GM21360 (cell line): ENCODE measurements at regions not wholly inside any gene's neighbourhood (a gene's known extent, or its start where the extent isn't known, plus 50 kb on each side); places are given as distances from the start of the nearest gene placed in this dataset.

Source experiments
- ATAC-seq: cut with Tn5 transposase; IDR thresholded peaks from one replicate; pipeline ENCODE4 v1.9.1; 2021; ENCODE audit warnings: mild to moderate bottlenecking, moderate library complexity; ENCODE audit not compliant: unreplicated experiment

DNA sequence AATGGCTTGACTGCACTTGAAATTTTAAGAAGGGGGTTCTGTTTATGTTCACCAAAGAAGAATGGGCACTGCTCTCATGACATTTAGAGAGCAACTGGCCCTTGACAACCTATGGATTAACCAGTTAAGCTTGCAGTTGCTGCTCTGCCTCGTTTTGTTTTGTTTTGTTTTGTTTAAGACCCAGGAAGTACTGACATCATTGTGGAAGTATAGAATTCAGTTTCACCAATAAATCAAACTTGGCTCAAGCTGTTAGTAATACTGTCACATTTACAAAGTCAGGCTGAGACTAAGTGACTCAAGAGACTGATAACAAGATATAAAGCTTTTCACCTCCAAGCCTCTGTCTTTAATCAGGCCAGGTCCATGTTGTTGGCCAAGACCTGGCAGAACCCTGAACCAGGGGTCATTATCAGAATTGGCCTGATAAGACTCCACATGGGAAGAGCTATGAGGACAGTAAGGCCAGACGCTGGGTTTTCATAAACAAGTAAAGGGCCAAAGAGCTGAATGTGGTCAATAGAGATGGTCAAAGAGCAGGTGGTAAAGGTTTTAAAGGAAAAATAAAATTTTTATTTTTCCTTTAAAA is 99.4 kb upstream of the VGLL2 start:
- ATAC-seq = no peak

- ATAC-seq = no peak
Observed at GRCh38 chr6:117167520-117168271, 97.7 kb upstream of the VGLL2 start.

DNA sequence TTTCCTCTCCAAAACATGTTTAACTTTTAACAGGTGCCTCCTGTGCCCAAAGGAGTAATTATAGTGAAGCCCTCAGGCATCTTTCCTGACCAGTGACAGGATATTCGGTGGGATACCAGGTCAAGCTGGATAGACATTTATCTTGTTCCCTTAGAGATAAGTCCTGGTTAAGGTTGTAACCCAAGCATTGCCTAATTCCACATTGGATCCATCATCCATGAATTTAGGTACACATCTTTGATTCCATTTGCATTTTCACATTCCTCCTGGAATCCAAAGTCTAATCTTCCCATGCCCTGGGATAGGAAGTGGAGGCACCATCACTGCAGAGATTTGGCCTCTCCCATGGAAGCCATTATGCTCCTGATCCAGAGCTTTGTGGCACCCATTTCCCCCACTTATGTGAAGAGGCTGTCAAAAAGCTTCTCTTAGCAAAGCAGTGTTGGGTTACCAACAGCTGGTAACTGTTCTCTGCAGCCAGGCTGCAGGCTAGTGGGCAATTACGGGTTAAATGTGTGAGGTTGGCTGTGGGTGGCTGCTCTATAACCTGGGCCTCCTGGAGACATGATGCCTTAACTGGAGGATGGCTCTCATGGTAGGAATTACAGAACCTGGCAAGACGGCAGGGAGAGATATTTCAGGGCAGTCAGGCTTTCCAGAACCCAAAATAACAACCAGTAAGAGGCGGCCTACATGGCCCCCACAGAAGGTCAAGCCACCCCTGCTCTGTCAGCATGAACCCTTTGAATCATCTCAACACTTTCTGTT is 96.9 kb upstream of the VGLL2 start:
- ATAC-seq = no peak

- no peak for ATAC-seq
Observed at GRCh38 chr6:117169064-117169665, 96.2 kb upstream of the VGLL2 start.

GRCh38 chr6:117169781-117170281 is 95.5 kb upstream of the VGLL2 start:
- ATAC-seq = no peak

- ATAC-seq = no peak
Observed at GRCh38 chr6:117174835-117175360, 90.5 kb upstream of the VGLL2 start.

DNA sequence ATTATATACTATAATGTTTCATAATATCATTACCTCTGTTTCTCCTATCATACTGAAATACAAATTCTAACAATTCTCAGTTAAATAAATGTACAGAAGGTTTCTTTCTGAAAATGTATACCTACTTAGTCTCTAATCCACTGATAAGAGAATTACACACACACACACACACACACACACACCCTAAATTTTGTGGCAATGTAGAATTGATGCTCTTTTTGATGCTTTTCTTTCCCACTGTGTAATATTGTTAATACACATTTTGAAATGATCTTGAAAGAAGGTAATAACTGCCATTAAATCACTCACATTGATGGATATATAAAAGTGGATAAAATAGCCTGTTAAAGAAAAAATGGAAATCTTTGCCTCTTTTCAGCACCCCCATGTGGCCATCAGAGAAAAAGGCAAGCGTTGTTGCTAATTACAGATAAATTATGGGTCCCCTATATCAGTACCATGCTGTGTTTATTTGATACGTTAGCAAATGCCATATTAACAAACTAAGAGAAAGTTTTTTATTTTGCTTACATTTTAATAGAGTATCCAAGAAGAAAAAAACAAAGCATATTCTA is 76.6 kb upstream of the VGLL2 start:
- no peak for ATAC-seq

DNA sequence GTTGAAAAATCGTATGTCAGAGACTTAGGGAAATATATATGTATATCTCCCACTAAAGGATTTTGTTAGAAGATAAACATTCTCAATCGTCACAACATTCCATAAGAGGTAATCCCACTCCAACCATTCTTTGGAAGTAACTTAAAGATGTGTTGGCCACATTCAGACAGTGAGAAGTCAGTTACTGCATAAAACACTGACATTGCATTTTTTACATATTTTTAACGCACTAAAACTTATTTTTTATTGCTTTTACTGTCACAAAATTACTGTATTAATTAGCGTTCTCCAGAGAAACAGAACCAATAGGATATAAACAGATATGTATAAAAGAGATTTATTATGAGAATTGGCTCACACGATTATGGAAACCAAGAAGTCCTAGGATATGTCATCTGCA is 74.3 kb upstream of the VGLL2 start:
- no peak for ATAC-seq

- ATAC-seq = no peak
Observed at GRCh38 chr6:117191448-117191847, 73.9 kb upstream of the VGLL2 start.

- no peak for ATAC-seq
Observed at GRCh38 chr6:117194271-117194670, 71.1 kb upstream of the VGLL2 start.

GRCh38 chr6:117194978-117195377 is 70.4 kb upstream of the VGLL2 start:
- no peak for ATAC-seq

DNA sequence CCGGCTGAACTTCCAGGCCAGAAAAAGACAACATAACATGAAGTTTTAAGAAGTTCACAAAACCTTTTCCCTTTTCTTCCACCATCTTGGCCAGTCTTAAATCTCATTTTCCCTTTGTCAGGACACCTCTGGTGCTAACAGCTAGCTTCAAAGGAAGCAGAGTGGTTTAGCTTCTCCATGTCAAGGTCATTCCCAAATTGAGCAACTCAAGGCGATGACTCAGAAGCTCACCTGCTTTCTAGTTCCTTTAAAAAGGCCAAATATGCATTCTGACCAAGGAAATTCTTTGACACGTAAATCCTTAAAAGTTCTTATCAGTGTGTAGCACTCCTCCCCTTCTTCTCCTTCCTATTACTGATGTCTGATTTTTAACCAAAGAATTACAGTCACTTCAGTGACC is 69.6 kb upstream of the VGLL2 start:
- no peak for ATAC-seq

- no peak for ATAC-seq
Observed at GRCh38 chr6:117200067-117200466, 65.3 kb upstream of the VGLL2 start.

- ATAC-seq = no peak
Observed at GRCh38 chr6:117204903-117205302, 60.5 kb upstream of the VGLL2 start.

- no peak for ATAC-seq
Observed at GRCh38 chr6:117205876-117206275, 59.5 kb upstream of the VGLL2 start.

DNA sequence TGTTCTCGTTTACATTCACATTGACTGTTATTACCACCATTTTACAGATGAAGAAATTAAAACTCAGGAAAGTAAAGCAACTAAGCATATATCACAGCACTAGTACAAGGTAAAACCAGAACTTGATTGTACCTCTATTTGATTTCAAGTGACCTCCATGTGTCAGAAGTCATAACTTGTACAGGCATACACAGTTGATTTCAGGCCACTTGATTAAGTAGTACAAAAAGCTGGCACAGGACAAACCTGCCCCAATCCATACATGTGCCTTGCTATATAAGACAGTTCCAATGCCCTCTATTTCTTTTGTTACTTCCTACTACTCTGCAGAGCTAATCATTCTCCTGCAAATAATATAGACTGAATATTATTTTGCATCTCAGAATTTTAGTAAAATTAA is 58.8 kb upstream of the VGLL2 start:
- no peak for ATAC-seq

DNA sequence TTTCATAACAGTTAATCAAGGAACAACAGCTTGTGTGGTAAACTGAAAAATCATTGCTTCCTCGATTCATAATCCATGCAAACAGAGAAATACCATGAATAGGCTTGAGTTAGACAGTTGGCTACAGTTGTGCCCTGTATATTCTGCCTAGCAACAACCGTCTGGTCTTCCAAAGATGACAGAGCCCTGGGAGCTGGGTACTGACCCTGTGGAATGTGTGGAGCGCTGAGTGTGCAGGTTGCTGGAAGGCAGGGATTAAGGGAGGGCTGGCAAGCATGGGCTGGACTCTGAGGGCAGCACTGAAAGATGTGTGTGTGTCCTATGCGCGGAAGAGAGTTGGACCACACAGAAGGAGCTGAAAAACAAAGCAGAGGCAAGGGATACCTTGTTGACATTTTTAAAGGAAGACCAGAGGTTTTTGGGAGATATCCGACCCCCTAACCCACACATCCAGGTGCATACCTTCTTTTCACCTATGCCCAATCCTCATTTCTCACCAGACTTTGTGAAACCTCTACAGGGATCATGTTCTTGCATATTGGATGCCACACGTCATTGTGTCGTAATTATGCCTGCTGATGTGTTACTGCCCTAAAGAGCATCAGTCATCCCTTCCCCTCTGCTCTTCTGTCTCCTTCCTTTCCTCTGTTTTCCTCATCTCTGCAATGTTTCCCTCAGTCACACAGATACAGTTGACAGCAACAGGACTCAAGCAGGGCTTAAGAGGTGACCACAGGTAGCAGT is 58.2 kb upstream of the VGLL2 start:
- no peak for ATAC-seq

DNA sequence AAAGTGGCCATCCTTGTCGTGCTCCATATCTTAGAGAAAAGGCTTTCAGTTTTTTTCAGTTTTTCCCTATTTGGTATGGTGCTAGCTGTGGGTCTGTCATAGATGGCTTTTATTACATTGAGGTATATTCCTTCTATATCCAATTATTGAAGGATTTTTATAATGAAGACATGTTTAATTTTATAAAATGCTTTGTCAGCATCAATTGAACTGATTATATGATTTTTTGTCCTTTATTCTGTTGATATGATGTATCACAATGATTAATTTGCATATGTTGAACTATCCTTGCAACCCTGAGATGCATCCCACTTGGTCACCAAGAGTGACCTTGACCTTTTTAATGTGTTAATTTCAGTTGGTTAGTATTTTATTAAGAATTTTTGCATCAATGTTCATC is 55.1 kb upstream of the VGLL2 start:
- ATAC-seq = no peak

DNA sequence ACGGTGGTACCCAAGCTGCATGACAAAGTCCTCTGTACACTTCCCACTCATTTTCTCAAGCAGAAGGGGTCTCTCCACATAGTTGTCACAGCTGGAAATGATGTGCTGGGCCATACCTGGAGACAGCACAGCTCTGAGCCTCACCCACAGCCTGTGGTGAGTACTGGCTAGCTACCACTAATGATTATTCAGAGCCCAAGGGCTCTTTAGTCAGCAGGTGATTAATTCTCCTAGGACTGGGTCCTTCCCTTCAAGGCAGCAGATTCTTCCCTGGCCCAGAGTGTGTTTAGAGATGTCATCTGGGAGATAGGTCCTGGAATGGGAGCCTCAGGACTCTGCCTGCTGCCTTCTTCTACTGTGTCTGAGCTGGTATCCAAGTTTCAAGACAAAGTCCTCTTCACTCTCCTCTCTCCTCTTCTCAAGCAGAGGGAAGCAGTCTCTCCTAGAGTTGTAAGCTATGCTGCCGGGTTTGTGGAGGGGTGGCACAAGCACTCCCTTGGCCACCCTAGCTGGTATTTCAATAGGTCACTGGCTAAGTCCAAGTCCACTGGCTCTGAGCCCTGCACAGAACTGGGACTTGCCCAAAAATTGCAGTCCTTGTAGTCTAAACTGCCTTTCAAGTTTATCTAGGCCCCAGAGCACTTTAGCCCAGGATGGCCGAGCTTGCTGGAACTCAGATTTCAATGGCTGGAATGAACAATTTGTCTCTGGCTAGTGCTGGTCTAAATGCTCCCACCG is 49.8 kb upstream of the VGLL2 start:
- ATAC-seq = no peak
